IMR-90 (cell line): ENCODE measurements at regions not wholly inside any gene's neighbourhood (a gene's known extent, or its start where the extent isn't known, plus 50 kb on each side); places are given as distances from the start of the nearest gene placed in this dataset.

ENCODE experiments used
- ATAC-seq: fragments of 200-7000 bp; cut with Tn5 transposase; 2 replicates; pipeline ENCODE4 v1.9.1; 2020; ENCODE audit warnings: low read depth, mild to moderate bottlenecking, moderate library complexity
- BruUV-seq: library from RNA; stranded (reverse); fragments of 400-500 nt; replicated peaks from 2 replicates; lab custom pipeline; 2021; lab: Mats Ljungman, UMichigan
- CTCF ChIA-PET: fragments of 300-600 bp; formaldehyde crosslinking; extraction: SDS; loops from one replicate; lab custom pipeline; 2021; ENCODE audit warnings: antibody characterized with exemption; lab: Yijun Ruan, JAX
- POLR2A ChIA-PET: fragments of 300-600 bp; sonication (Branson Sonifier 250); formaldehyde crosslinking; loops from one replicate; lab custom pipeline; 2022; ENCODE audit warnings: antibody characterized with exemption; ENCODE audit not compliant: unreplicated experiment; lab: Charles Lee
- DNase-seq: peaks from one replicate; pipeline ENCODE4 v3.0.0; 2013
- H2AFZ ChIP-seq: replicated peaks from 2 replicates; pipeline ENCODE3; 2013; ENCODE audit warnings: low read length, mild to moderate bottlenecking; ENCODE audit not compliant: poor library complexity
- H2AK5ac ChIP-seq: 2 replicates; pipeline ENCODE4 v1.6.1; 2013; ENCODE audit warnings: low read depth, low read length, inconsistent platforms
- H2AK9ac ChIP-seq: replicated peaks from 2 replicates; pipeline ENCODE3; 2013; ENCODE audit warnings: mild to moderate bottlenecking, low read depth, low read length, moderate library complexity; ENCODE audit not compliant: poor library complexity
- H2BK120ac ChIP-seq: 2 replicates; pipeline ENCODE4 v1.6.1; 2013; ENCODE audit warnings: low read depth, low read length, inconsistent platforms
- H2BK15ac ChIP-seq: 3 replicates; pipeline ENCODE4 v1.6.1; 2013; ENCODE audit warnings: low read depth, low read length, inconsistent platforms
- H2BK20ac ChIP-seq: 2 replicates; pipeline ENCODE4 v1.6.1; 2013; ENCODE audit warnings: low read depth, mild to moderate bottlenecking, inconsistent platforms, low read length, moderate library complexity
- H2BK5ac ChIP-seq: 2 replicates; pipeline ENCODE4 v1.6.1; 2013; ENCODE audit warnings: mild to moderate bottlenecking, low read depth, low read length, inconsistent platforms; ENCODE audit not compliant: poor library complexity, severe bottlenecking
- H3K14ac ChIP-seq: replicated peaks from 2 replicates; pipeline ENCODE4 v1.6.1; 2013; ENCODE audit warnings: low read depth, low read length, inconsistent platforms
- H3K18ac ChIP-seq: 2 replicates; pipeline ENCODE4 v1.6.1; 2013; ENCODE audit warnings: low read depth, low read length, control low read depth
- H3K23ac ChIP-seq: 2 replicates; pipeline ENCODE4 v1.6.1; 2013; ENCODE audit warnings: low read depth, low read length, inconsistent platforms
- H3K27ac ChIP-seq: 2 replicates; pipeline ENCODE4 v1.5.1; 2013; ENCODE audit warnings: mild to moderate bottlenecking, control low read depth, low read length; ENCODE audit not compliant: insufficient read depth
- H3K27me3 ChIP-seq: 2 replicates; pipeline ENCODE4 v1.6.1; 2013; ENCODE audit warnings: low read length; ENCODE audit not compliant: control insufficient read depth, insufficient read depth
- H3K36me3 ChIP-seq: 2 replicates; pipeline ENCODE4 v1.6.1; 2013; ENCODE audit warnings: low read length, mixed read lengths; ENCODE audit not compliant: control insufficient read depth, insufficient read depth
- H3K4ac ChIP-seq: 2 replicates; pipeline ENCODE4 v1.6.1; 2013; ENCODE audit warnings: low read depth, low read length, inconsistent platforms
- H3K4me1 ChIP-seq: 2 replicates; pipeline ENCODE4 v1.6.1; 2013; ENCODE audit warnings: low read length, mixed read lengths; ENCODE audit not compliant: control insufficient read depth, insufficient read depth
- H3K4me2 ChIP-seq: 2 replicates; pipeline ENCODE4 v1.6.1; 2013; ENCODE audit warnings: low read depth, mild to moderate bottlenecking, control low read depth, low read length, moderate library complexity
- H3K4me3 ChIP-seq: 2 replicates; pipeline ENCODE4 v1.5.1; 2013; ENCODE audit warnings: low read depth, mild to moderate bottlenecking, control low read depth, low read length, moderate library complexity; ENCODE audit not compliant: insufficient read depth
- H3K56ac ChIP-seq: 2 replicates; pipeline ENCODE4 v1.6.1; 2013; ENCODE audit warnings: low read length, inconsistent platforms; ENCODE audit not compliant: insufficient read depth; ENCODE audit errors: extremely low read depth
- H3K79me1 ChIP-seq, 2 experiments: 2 replicates each; pipeline ENCODE4 v1.6.1; 2013; ENCODE audit warnings: low read length in 2 of 2, inconsistent platforms in 1 of 2, low read depth in 1 of 2
- H3K9ac ChIP-seq: 2 replicates; pipeline ENCODE4 v1.6.1; 2013; ENCODE audit warnings: low read depth, low read length, control low read depth
- H3K9me1 ChIP-seq: 2 replicates; pipeline ENCODE4 v1.6.1; 2013; ENCODE audit warnings: low read length, inconsistent platforms; ENCODE audit not compliant: insufficient read depth
- H3K9me3 ChIP-seq: 2 replicates; pipeline ENCODE4 v1.6.1; 2013; ENCODE audit warnings: low read length; ENCODE audit not compliant: control insufficient read depth, insufficient read depth
- H4K20me1 ChIP-seq: 2 replicates; pipeline ENCODE4 v1.6.1; 2013; ENCODE audit warnings: low read length, inconsistent platforms; ENCODE audit not compliant: insufficient read depth
- H4K5ac ChIP-seq: 2 replicates; pipeline ENCODE4 v1.6.1; 2013; ENCODE audit warnings: mild to moderate bottlenecking, low read depth, low read length, control low read depth
- H4K8ac ChIP-seq, 2 experiments: 2 replicates each; pipeline ENCODE4 v1.6.1; 2013; ENCODE audit warnings: low read depth in 2 of 2, low read length in 2 of 2, control low read depth in 1 of 2, inconsistent platforms in 1 of 2
- H4K91ac ChIP-seq: 2 replicates; pipeline ENCODE4 v1.6.1; 2013; ENCODE audit warnings: low read depth, low read length, inconsistent platforms; ENCODE audit not compliant: insufficient read depth
- BHLHE40 ChIP-seq: fragments of 150-350 bp; IDR thresholded peaks from 2 replicates; pipeline ENCODE4 v1.6.1; 2016; ENCODE audit warnings: mild to moderate bottlenecking, low read depth, low read length
- CEBPB ChIP-seq: IDR thresholded peaks from 2 replicates; pipeline ENCODE4 v1.6.1; 2012; ENCODE audit warnings: low read depth, low read length, improper control_type of control experiment
- CHD1 ChIP-seq: IDR thresholded peaks from 2 replicates; pipeline ENCODE4 v1.6.1; 2012; ENCODE audit warnings: low read depth, low read length, improper control_type of control experiment
- FOS ChIP-seq: fragments of 150-350 bp; IDR thresholded peaks from 2 replicates; pipeline ENCODE4 v1.6.1; 2016; ENCODE audit warnings: low read depth, low read length
- MAFK ChIP-seq: IDR thresholded peaks from 2 replicates; pipeline ENCODE4 v1.6.1; 2012; ENCODE audit warnings: low read depth, low read length, improper control_type of control experiment
- MAZ ChIP-seq: IDR thresholded peaks from 2 replicates; pipeline ENCODE4 v1.6.1; 2012; ENCODE audit warnings: low read depth, mild to moderate bottlenecking, low read length, improper control_type of control experiment, moderate library complexity, borderline replicate concordance
- MXI1 ChIP-seq: IDR thresholded peaks from 2 replicates; pipeline ENCODE4 v1.6.1; 2012; ENCODE audit warnings: low read depth, mild to moderate bottlenecking, low read length, moderate library complexity, borderline replicate concordance
- NFE2L2 ChIP-seq: fragments of 150-350 bp; IDR thresholded peaks from 2 replicates; pipeline ENCODE4 v1.6.1; 2016; ENCODE audit warnings: low read depth, mild to moderate bottlenecking, low read length
- POLR2A ChIP-seq: IDR thresholded peaks from 2 replicates; pipeline ENCODE4 v1.6.1; 2012; ENCODE audit warnings: mild to moderate bottlenecking, low read depth, low read length
- RAD21 ChIP-seq: IDR thresholded peaks from 2 replicates; pipeline ENCODE4 v1.6.1; 2012; ENCODE audit warnings: low read length, improper control_type of control experiment
- RCOR1 ChIP-seq: IDR thresholded peaks from 2 replicates; pipeline ENCODE4 v1.6.1; 2012; ENCODE audit warnings: mild to moderate bottlenecking, low read length, improper control_type of control experiment; ENCODE audit not compliant: insufficient replicate concordance
- RFX5 ChIP-seq: IDR thresholded peaks from 2 replicates; pipeline ENCODE4 v1.8.0; 2012; ENCODE audit warnings: low read depth, mild to moderate bottlenecking, low read length, moderate library complexity
- SMC3 ChIP-seq: fragments of 150-350 bp; IDR thresholded peaks from 2 replicates; pipeline ENCODE4 v1.6.1; 2016; ENCODE audit warnings: low read depth, mild to moderate bottlenecking, antibody characterized with exemption, low read length, moderate library complexity
- WGBS, 2 experiments: methylation state at CpG; one replicate each; pipeline versions ENCODE4 v1.1.5 to v1.1.7; 2013; ENCODE audit warnings: missing lambda C conversion rate in 2 of 2; ENCODE audit not compliant: insufficient read length in 1 of 2; ENCODE audit errors: extremely low coverage in 2 of 2; 5-methylcytosine and 5-hydroxymethylcytosine counted together
- dilution Hi-C: fragments of 300-500 bp; cut with HindIII; formaldehyde crosslinking; loops from one replicate; pipeline ENCODE4 v1.14.3; 2018; ENCODE audit warnings: low sequenced_read_pairs; ENCODE audit not compliant: unreplicated experiment
- in situ Hi-C: fragments of 300-500 bp; cut with MboI; formaldehyde crosslinking; loops from 3 replicates; pipeline ENCODE4 v1.14.3; 2019; ENCODE audit warnings: low sequenced_read_pairs, inconsistent platforms, mixed read lengths
- intact Hi-C: fragments of 100-400 bp; cut with micrococcal nuclease; formaldehyde crosslinking; loops from 2 replicates; pipeline ENCODE4 v1.10.0; 2022
- TF ChIP-seq, protein P1 (sequence below): fragments of 150-350 bp; IDR thresholded peaks from 2 replicates; pipeline ENCODE4 v1.6.1; 2016; ENCODE audit warnings: low read depth, mild to moderate bottlenecking, low read length, moderate library complexity, borderline replicate concordance
- TF ChIP-seq, protein P2 (sequence below): conservative IDR thresholded peaks from 2 replicates; pipeline ENCODE4 v1.5.1; 2012; ENCODE audit warnings: mild to moderate bottlenecking, low read depth, low read length, improper control_type of control experiment
- TF ChIP-seq, protein P3 (sequence below): fragments of 150-350 bp; IDR thresholded peaks from 2 replicates; pipeline ENCODE4 v1.6.1; 2017; ENCODE audit warnings: mild to moderate bottlenecking, antibody characterized with exemption, low read length, low read depth

- no peak overlapping the region for H3K4ac ChIP-seq
- H3K4me1 ChIP-seq = no peaks in the 10 kb centered on the region
- in situ Hi-C loops = no loop called here
- H3K4me2 ChIP-seq = no peak overlapping the region
- no peak for TF ChIP-seq FOS
- TF ChIP-seq MAFK = no peak
- no peak for TF ChIP-seq MXI1
- TF ChIP-seq, protein P1, sequence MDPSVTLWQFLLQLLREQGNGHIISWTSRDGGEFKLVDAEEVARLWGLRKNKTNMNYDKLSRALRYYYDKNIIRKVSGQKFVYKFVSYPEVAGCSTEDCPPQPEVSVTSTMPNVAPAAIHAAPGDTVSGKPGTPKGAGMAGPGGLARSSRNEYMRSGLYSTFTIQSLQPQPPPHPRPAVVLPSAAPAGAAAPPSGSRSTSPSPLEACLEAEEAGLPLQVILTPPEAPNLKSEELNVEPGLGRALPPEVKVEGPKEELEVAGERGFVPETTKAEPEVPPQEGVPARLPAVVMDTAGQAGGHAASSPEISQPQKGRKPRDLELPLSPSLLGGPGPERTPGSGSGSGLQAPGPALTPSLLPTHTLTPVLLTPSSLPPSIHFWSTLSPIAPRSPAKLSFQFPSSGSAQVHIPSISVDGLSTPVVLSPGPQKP = no peak
- TF ChIP-seq NFE2L2 = no peak
- no peak for TF ChIP-seq CHD1
- TF ChIP-seq, protein P2, sequence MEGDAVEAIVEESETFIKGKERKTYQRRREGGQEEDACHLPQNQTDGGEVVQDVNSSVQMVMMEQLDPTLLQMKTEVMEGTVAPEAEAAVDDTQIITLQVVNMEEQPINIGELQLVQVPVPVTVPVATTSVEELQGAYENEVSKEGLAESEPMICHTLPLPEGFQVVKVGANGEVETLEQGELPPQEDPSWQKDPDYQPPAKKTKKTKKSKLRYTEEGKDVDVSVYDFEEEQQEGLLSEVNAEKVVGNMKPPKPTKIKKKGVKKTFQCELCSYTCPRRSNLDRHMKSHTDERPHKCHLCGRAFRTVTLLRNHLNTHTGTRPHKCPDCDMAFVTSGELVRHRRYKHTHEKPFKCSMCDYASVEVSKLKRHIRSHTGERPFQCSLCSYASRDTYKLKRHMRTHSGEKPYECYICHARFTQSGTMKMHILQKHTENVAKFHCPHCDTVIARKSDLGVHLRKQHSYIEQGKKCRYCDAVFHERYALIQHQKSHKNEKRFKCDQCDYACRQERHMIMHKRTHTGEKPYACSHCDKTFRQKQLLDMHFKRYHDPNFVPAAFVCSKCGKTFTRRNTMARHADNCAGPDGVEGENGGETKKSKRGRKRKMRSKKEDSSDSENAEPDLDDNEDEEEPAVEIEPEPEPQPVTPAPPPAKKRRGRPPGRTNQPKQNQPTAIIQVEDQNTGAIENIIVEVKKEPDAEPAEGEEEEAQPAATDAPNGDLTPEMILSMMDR = no peak
- TF ChIP-seq CEBPB = no peak
- TF ChIP-seq, protein P3, sequence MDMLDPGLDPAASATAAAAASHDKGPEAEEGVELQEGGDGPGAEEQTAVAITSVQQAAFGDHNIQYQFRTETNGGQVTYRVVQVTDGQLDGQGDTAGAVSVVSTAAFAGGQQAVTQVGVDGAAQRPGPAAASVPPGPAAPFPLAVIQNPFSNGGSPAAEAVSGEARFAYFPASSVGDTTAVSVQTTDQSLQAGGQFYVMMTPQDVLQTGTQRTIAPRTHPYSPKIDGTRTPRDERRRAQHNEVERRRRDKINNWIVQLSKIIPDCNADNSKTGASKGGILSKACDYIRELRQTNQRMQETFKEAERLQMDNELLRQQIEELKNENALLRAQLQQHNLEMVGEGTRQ = no peak
- TF ChIP-seq SMC3 = no peak
- no peak for TF ChIP-seq BHLHE40
- TF ChIP-seq POLR2A = no peak
- no peak for TF ChIP-seq RFX5
- no peak for TF ChIP-seq RCOR1
- TF ChIP-seq RAD21 = no peak
- no peak for TF ChIP-seq MAZ
- no peaks in the 10 kb centered on the region for H3K79me1 ChIP-seq
- BruUV-seq = no TSS peak
- no peak overlapping the region for H2BK120ac ChIP-seq
- no peak overlapping the region for H4K5ac ChIP-seq
- no peak overlapping the region for H4K91ac ChIP-seq
- WGBS, 2 experiments = no CpG with 5 or more reads among the region's 3 CpGs
- H2AFZ ChIP-seq = no peak overlapping the region
- ATAC-seq (no peak), DNase-seq (no peak)
- H3K27me3 ChIP-seq = no peaks in the 10 kb centered on the region
- H2BK20ac ChIP-seq = no peak overlapping the region
- H2AK5ac ChIP-seq = no peak overlapping the region
- CTCF ChIA-PET = no interaction called here
- no peak overlapping the region for H3K9ac ChIP-seq
- H4K20me1 ChIP-seq = no peaks in the 10 kb centered on the region
- H2AK9ac ChIP-seq = no peak overlapping the region
- no peaks in the 10 kb centered on the region for H3K9me1 ChIP-seq
- no peak overlapping the region for H3K56ac ChIP-seq
- H3K14ac ChIP-seq = no peak overlapping the region
- intact Hi-C loops = no loop called here
- H3K36me3 ChIP-seq = no peaks in the 10 kb centered on the region
- no peak overlapping the region for H2BK15ac ChIP-seq
- no peak overlapping the region for H3K4me3 ChIP-seq
- dilution Hi-C loops = no loop called here
- H4K8ac ChIP-seq = no peak overlapping the region
- no peaks in the 10 kb centered on the region for H3K9me3 ChIP-seq
- H3K27ac ChIP-seq = no peak overlapping the region
- no peak overlapping the region for H3K18ac ChIP-seq
- POLR2A ChIA-PET = no interaction called here
- H3K23ac ChIP-seq = no peak overlapping the region
- no peak overlapping the region for H2BK5ac ChIP-seq
Observed at GRCh38 chr1:104801344-104801743, 1051.6 kb downstream of the AMY1C start.
